AG04449 (cell line): ENCODE measurements at regions not wholly inside any gene's neighbourhood (a gene's known extent, or its start where the extent isn't known, plus 50 kb on each side); places are given as distances from the start of the nearest gene placed in this dataset.

Experiments used
- CTCF ChIA-PET: fragments of 350-600 bp; formaldehyde crosslinking; extraction: SDS; loops from one replicate; lab custom pipeline; 2021; ENCODE audit warnings: antibody characterized with exemption; lab: Yijun Ruan, JAX
- POLR2A ChIA-PET: fragments of 400-600, 350-600 bp; formaldehyde crosslinking; extraction: SDS; loops from one replicate; lab custom pipeline; 2020; ENCODE audit warnings: antibody characterized with exemption, inconsistent platforms; lab: Yijun Ruan, JAX
- DNase-seq: peaks from one replicate; pipeline ENCODE4 v3.0.0-alpha.2; 2010; ENCODE audit warnings: low read depth, low spot score
- H3K4me3 ChIP-seq: 2 replicates; pipeline ENCODE4 v1.5.1; 2011; ENCODE audit warnings: low read depth, mild to moderate bottlenecking, control low read depth, low read length
- TF ChIP-seq, protein P1 (sequence below): IDR thresholded peaks from one replicate; pipeline ENCODE4 v1.5.1; 2011; ENCODE audit warnings: mild to moderate bottlenecking, moderate library complexity, low read length, control low read depth, inconsistent platforms; ENCODE audit not compliant: insufficient read depth; ENCODE audit errors: missing control alignments

DNA sequence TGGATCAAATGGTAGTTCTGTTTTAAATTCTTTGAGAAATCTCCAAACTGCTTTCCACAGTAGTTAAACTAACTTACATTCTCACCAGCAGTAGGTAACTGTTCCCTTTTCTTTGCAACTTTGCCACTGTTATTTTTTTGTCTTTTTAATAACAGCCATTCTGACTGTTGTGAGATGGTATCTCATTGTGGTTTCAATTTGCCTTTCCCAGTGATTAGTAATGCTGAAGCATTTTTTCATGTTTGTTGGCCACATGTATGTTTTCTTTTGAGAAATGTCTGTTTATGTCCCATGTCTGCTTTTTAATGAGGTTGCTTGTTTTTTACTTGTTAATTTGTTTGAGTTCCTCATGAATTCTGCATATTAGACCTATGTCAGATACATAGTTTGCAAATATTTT, 198.8 kb downstream of the RAB28 start:
- TF ChIP-seq, protein P1, sequence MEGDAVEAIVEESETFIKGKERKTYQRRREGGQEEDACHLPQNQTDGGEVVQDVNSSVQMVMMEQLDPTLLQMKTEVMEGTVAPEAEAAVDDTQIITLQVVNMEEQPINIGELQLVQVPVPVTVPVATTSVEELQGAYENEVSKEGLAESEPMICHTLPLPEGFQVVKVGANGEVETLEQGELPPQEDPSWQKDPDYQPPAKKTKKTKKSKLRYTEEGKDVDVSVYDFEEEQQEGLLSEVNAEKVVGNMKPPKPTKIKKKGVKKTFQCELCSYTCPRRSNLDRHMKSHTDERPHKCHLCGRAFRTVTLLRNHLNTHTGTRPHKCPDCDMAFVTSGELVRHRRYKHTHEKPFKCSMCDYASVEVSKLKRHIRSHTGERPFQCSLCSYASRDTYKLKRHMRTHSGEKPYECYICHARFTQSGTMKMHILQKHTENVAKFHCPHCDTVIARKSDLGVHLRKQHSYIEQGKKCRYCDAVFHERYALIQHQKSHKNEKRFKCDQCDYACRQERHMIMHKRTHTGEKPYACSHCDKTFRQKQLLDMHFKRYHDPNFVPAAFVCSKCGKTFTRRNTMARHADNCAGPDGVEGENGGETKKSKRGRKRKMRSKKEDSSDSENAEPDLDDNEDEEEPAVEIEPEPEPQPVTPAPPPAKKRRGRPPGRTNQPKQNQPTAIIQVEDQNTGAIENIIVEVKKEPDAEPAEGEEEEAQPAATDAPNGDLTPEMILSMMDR, result no peak
- ChIA-PET CTCF (no interaction called here), POLR2A (no interaction called here)
- no peak overlapping the region for H3K4me3 ChIP-seq
- DNase-seq, result no peak

DNA sequence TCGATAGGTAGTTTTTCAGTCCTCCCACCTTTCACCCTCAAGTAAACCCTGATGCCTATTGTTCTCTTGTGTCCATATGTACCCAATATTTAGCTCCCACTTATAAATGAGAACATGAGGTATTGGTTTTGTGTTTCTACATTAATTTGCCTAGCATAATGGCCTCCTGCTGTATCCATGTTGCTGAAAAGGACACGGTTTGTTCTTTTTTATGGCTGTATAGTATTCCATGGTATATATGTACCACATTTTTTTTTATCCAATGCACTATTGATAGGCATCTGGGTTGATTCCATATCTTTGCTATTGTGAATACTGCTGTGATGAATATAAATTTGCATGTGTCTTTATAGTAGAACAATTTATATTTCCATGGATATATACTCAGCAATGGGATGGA, 199.2 kb downstream of the RAB28 start:
- TF ChIP-seq, protein P1, result no peak
- no peak overlapping the region for H3K4me3 ChIP-seq
- ChIA-PET CTCF (no interaction called here), POLR2A (no interaction called here)
- DNase-seq, result no peak

DNA sequence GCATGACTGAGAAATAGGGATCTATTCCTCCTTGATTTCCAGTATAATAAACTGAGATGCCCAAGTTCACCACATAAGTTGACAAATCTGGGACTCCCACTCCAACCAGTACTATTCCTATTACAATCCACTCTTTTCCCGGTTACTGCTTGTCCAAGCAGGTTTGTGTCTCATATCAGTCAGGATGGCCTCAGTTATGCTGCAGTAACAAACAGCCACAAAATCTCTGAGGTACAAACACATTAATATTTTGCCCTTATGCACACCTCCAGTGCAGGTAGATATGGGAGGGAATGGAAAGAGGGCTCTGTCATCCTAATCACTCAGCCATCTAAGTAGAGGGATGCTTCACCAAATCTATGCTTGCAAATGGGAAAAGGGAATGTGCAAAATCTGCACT, 207.8 kb downstream of the RAB28 start:
- DNase-seq, result no peak
- H3K4me3 ChIP-seq, result no peak overlapping the region
- CTCF ChIA-PET, result no interaction called here
- POLR2A ChIA-PET, result no interaction called here
- TF ChIP-seq, protein P1, result no peak

DNA sequence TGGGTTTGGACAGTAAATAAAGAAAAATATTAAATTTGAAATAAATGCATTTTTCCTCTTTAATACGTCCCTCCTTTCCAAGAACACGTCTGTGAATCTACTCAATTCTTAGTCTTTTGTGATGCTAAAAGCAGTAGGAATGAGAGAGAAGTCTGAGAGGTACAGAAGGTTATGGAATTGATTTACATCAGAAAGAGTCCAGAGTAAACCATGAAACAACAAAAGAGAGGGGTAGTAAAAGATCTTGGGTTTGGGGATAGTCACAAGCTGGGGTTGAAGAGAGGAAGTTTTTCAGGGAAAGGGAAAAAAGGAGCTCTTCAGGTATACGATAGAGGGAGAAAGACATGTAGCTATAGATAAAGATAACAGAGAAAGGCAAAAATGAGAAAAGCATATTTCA, 215.4 kb downstream of the RAB28 start:
- TF ChIP-seq, protein P1, result no peak
- POLR2A ChIA-PET, result no interaction called here
- DNase-seq, result no peak
- CTCF ChIA-PET, result no interaction called here
- H3K4me3 ChIP-seq, result no peak overlapping the region

DNA sequence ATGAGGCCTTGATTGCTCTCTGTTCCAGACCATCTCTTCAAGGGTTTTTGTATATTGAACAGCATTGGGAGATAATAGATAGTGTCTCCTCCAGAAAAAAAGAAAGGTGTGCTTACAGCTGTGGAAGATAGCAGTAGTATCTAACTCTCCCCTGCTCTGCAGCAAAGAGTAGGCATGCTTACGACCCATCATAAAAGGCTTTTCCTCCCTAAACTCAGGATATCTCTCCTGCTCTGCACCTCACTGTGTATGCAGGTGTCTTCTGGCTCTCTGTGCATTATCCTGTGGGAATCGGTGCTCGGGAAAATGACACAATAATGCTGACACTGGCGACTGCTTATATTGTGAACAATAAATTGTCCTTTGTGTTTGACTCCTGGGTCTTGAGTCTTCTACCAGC, 216.0 kb downstream of the RAB28 start:
- CTCF ChIA-PET, result no interaction called here
- TF ChIP-seq, protein P1, result no peak
- POLR2A ChIA-PET, result no interaction called here
- H3K4me3 ChIP-seq, result no peak overlapping the region
- DNase-seq, result no peak

DNA sequence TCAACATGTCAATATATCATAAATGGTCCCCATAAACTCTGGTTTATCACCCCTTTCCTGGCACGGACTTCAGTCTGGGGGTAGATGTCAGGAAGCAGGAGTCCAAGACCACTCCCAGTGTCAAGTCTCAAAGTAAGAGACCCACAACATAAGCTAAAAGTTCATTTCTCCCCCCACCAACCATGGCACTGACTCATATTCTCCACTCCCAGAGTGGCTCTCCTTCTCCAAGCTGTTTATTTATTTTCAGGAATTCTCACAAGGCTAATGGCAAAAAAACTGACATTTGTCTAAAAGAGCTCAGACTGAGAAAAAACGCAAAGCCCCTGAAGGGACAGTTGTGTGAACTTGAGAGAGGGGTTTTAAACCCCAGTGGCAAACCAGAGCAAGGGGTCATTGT, 217.0 kb downstream of the RAB28 start:
- POLR2A ChIA-PET, result no interaction called here
- CTCF ChIA-PET, result no interaction called here
- H3K4me3 ChIP-seq, result no peak overlapping the region

More for the DNA sequence above, 217.0 kb downstream of the RAB28 start:
- no peak for DNase-seq
- TF ChIP-seq, protein P1, result no peak
